NT2/D1 (cell line): ENCODE measurements at regions not wholly inside any gene's neighbourhood (a gene's known extent, or its start where the extent isn't known, plus 50 kb on each side); places are given as distances from the start of the nearest gene placed in this dataset.

Source experiments
- DNase-seq: peaks from one replicate; pipeline ENCODE4 v3.0.0-alpha.2; 2011; ENCODE audit warnings: low read depth, low spot score
- H3K27me3 ChIP-seq: 2 replicates; pipeline ENCODE4 v1.6.0; 2011; ENCODE audit warnings: mild to moderate bottlenecking; ENCODE audit not compliant: insufficient read length, insufficient read depth
- H3K36me3 ChIP-seq: 2 replicates; pipeline ENCODE4 v1.6.1; 2011; ENCODE audit warnings: mild to moderate bottlenecking, low read length, mixed read lengths; ENCODE audit not compliant: insufficient read depth, insufficient read length
- H3K4me1 ChIP-seq: 2 replicates; pipeline ENCODE4 v1.5.1; 2011; ENCODE audit not compliant: insufficient read depth, insufficient read length
- H3K4me3 ChIP-seq: 2 replicates; pipeline ENCODE4 v1.5.1; 2011; ENCODE audit warnings: low read depth; ENCODE audit not compliant: insufficient read length
- H3K9ac ChIP-seq: 2 replicates; pipeline ENCODE4 v1.6.0; 2011; ENCODE audit warnings: low read depth; ENCODE audit not compliant: insufficient read length
- H3K9me3 ChIP-seq: 2 replicates; pipeline ENCODE4 v1.5.1; 2011; ENCODE audit warnings: mild to moderate bottlenecking, low read length; ENCODE audit not compliant: insufficient read depth
- SUZ12 ChIP-seq: IDR thresholded peaks from 2 replicates; pipeline ENCODE4 v1.6.1; 2011; ENCODE audit not compliant: insufficient read length, insufficient read depth; ENCODE audit errors: extremely low read depth
- YY1 ChIP-seq: IDR thresholded peaks from 2 replicates; pipeline ENCODE4 v1.6.1; 2011; ENCODE audit not compliant: insufficient read length, insufficient read depth
- ZNF274 ChIP-seq: IDR thresholded peaks from 2 replicates; pipeline ENCODE4 v1.6.1; 2011; ENCODE audit warnings: mild to moderate bottlenecking, low read depth, low read length

DNA sequence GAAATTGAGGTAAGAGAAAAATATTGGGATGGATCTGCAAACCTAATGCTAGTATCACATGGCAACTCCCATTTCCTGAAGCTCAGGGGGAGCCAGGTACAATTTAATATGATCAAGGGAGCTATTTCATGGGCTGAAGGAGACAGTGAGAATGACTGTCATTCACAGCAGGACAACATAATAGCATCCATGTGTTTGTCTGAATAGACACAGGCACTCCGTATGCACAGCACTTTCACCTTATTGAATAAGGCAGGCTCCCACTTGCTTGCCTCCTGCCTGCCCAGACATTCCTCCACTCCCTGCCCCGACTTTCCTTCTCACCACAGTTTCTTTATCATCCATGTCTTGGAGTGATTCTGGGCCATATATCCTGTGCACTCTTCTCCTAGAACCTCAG is 156.6 kb upstream of the SLC24A5 start:
- TF ChIP-seq YY1 (no peak), SUZ12 (no peak), ZNF274 (no peak)
- no peak overlapping the region for H3K9ac ChIP-seq
- H3K4me1 ChIP-seq, result no peaks in the 10 kb centered on the region
- H3K36me3 ChIP-seq, result no peaks in the 10 kb centered on the region
- H3K27me3 ChIP-seq, result no peaks in the 10 kb centered on the region
- DNase-seq, result no peak
- no peak overlapping the region for H3K4me3 ChIP-seq
- H3K9me3 ChIP-seq, result no peaks in the 10 kb centered on the region

- no peaks in the 10 kb centered on the region for H3K27me3 ChIP-seq
- no peaks in the 10 kb centered on the region for H3K4me1 ChIP-seq
- no peaks in the 10 kb centered on the region for H3K9me3 ChIP-seq
- H3K4me3 ChIP-seq, result no peak overlapping the region
- TF ChIP-seq SUZ12 (no peak), YY1 (no peak), ZNF274 (no peak)
- no peak for DNase-seq
- H3K9ac ChIP-seq, result no peak overlapping the region
- H3K36me3 ChIP-seq, result no peaks in the 10 kb centered on the region
Observed at GRCh38 chr15:47965297-47965696, 155.5 kb upstream of the SLC24A5 start.

- Histone ChIP-seq H3K4me3 (no peak overlapping the region), H3K9me3 (no peaks in the 10 kb centered on the region; the same call in 1 of the 2 replicates), H3K36me3 (no peaks in the 10 kb centered on the region), H3K27me3 (no peaks in the 10 kb centered on the region), H3K9ac (no peak overlapping the region), H3K4me1 (no peaks in the 10 kb centered on the region)
- TF ChIP-seq ZNF274, result no peak
- TF ChIP-seq YY1, result no peak
- TF ChIP-seq SUZ12, result no peak
- DNase-seq, result peak; percentile 15
Observed at GRCh38 chr15:47968593-47968992, 152.2 kb upstream of the SLC24A5 start.

- no peak for DNase-seq
- no peak for TF ChIP-seq SUZ12
- TF ChIP-seq YY1, result no peak
- no peak for TF ChIP-seq ZNF274
Observed at GRCh38 chr15:47971637-47972036, 149.2 kb upstream of the SLC24A5 start.

GRCh38 chr15:47972738-47973137 is 148.1 kb upstream of the SLC24A5 start:
- H3K9ac ChIP-seq, result no peak overlapping the region
- H3K4me1 ChIP-seq, result no peaks in the 10 kb centered on the region
- no peak overlapping the region for H3K4me3 ChIP-seq
- no peaks in the 10 kb centered on the region; the same call in 1 of the 2 replicates for H3K9me3 ChIP-seq
- peak; percentile 8 for DNase-seq
- H3K36me3 ChIP-seq, result no peaks in the 10 kb centered on the region
- TF ChIP-seq YY1 (no peak), ZNF274 (no peak), SUZ12 (no peak)
- H3K27me3 ChIP-seq, result no peaks in the 10 kb centered on the region

More at GRCh38 chr15:47971637-47972036, 149.2 kb upstream of the SLC24A5 start:
- no peaks in the 10 kb centered on the region for H3K27me3 ChIP-seq
- no peaks in the 10 kb centered on the region for H3K4me1 ChIP-seq
- no peaks in the 10 kb centered on the region; the same call in 1 of the 2 replicates for H3K9me3 ChIP-seq
- H3K36me3 ChIP-seq, result no peaks in the 10 kb centered on the region
- H3K4me3 ChIP-seq, result no peak overlapping the region
- H3K9ac ChIP-seq, result no peak overlapping the region

DNA sequence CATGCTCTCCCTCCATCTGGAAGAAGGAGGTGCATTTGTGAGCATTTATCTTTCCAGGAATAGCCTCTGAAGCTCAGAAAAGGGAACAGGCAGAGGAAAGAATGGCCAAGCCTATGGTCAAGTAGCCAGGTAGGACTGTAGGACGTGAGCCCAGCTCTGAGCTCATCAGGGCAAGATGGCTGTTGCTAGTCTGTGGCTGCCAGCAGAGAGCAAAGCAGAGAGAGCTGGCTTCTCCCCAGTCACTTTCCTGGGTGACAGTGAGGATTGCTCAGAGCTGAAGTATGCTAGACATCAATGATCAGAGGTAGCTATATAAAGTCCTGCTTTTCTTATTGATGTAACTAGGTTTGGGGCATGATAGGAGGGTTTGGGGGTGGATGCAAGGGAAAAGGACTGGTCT is 146.1 kb upstream of the SLC24A5 start:
- no peaks in the 10 kb centered on the region for H3K27me3 ChIP-seq
- no peak for TF ChIP-seq YY1
- no peak for TF ChIP-seq SUZ12
- H3K4me1 ChIP-seq, result no peaks in the 10 kb centered on the region
- no peak overlapping the region for H3K9ac ChIP-seq
- H3K36me3 ChIP-seq, result no peaks in the 10 kb centered on the region
- no peak for DNase-seq
- no peaks in the 10 kb centered on the region; the same call in 1 of the 2 replicates for H3K9me3 ChIP-seq
- no peak overlapping the region for H3K4me3 ChIP-seq

- TF ChIP-seq YY1, result no peak
- TF ChIP-seq SUZ12, result no peak
- no peak for TF ChIP-seq ZNF274
Observed at GRCh38 chr15:47975427-47975826, 145.4 kb upstream of the SLC24A5 start.

DNA sequence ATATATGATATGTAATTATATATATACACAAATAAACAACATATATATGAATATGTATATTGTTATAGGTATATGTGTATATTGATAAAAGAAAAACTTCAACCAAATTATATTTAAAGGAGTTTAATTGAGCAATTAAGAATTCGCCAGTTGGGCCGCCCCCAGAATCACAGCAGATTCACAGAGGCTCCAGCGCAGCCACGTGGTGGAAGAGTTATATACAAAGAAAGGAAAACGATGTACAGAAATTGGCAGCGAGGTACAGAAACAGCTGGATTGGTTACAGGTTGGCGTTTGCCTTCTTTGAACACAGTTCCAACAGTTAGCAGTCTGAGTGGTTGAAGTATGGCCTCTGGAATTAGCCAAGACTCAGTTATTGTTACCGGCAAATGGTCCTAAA is 137.3 kb upstream of the SLC24A5 start:
- no peaks in the 10 kb centered on the region for H3K4me1 ChIP-seq
- no peaks in the 10 kb centered on the region for H3K36me3 ChIP-seq
- H3K4me3 ChIP-seq, result no peak overlapping the region
- no peak for DNase-seq
- H3K27me3 ChIP-seq, result no peaks in the 10 kb centered on the region
- H3K9me3 ChIP-seq, result no peaks in the 10 kb centered on the region
- TF ChIP-seq YY1, result no peak
- TF ChIP-seq SUZ12, result no peak
- no peak for TF ChIP-seq ZNF274
- no peak overlapping the region for H3K9ac ChIP-seq

More at GRCh38 chr15:47975427-47975826, 145.4 kb upstream of the SLC24A5 start:
- Histone ChIP-seq H3K9ac (no peak overlapping the region), H3K27me3 (no peaks in the 10 kb centered on the region), H3K36me3 (no peaks in the 10 kb centered on the region), H3K4me1 (no peaks in the 10 kb centered on the region), H3K9me3 (no peaks in the 10 kb centered on the region; the same call in 1 of the 2 replicates), H3K4me3 (no peak overlapping the region)
- DNase-seq, result peak; percentile 6
